ELR (cell line): ENCODE measurements at regions not wholly inside any gene's neighbourhood (a gene's known extent, or its start where the extent isn't known, plus 50 kb on each side); places are given as distances from the start of the nearest gene placed in this dataset.
A peak's percentile ranks its signal among the peaks of the same experiment; 100 is the strongest.

Experiments used
- DNase-seq: peaks from one replicate; pipeline ENCODE4 v3.0.0-alpha.2; 2015; ENCODE audit warnings: low read depth

DNA sequence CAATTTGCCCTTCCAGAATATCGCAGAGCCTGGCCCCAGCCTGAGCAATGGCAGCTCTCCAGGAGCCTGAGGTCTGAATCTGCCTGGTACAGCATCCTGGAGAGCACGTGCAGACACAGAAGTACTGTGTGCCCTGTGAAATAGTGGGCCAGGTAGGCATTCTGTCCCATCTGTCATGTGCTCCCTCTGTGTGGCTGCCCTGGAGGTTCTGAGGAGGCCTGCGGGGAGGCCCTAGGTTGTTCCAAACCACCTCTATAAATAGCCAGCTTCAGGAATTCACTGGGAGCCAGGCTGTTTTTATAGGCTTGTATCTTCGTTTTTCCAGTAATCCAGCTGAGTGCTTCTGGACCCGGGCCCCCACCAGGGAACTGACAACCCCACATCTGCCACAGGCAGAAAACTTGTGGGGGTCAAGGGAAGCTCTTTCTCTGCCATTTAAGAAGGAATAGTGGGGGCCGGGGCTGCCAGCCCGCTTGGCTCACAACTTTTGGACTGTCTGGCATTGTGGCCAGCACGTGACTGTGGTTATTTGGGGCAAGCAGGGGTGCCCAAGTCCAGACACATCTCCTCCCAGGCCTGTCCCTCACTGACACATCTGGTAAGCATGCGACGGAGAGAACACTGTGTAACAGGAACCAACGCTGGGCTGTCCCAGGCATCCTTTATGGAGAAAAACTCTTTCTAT, 356.3 kb upstream of the TNRC6C start:
- DNase-seq: peak; percentile 26

DNA sequence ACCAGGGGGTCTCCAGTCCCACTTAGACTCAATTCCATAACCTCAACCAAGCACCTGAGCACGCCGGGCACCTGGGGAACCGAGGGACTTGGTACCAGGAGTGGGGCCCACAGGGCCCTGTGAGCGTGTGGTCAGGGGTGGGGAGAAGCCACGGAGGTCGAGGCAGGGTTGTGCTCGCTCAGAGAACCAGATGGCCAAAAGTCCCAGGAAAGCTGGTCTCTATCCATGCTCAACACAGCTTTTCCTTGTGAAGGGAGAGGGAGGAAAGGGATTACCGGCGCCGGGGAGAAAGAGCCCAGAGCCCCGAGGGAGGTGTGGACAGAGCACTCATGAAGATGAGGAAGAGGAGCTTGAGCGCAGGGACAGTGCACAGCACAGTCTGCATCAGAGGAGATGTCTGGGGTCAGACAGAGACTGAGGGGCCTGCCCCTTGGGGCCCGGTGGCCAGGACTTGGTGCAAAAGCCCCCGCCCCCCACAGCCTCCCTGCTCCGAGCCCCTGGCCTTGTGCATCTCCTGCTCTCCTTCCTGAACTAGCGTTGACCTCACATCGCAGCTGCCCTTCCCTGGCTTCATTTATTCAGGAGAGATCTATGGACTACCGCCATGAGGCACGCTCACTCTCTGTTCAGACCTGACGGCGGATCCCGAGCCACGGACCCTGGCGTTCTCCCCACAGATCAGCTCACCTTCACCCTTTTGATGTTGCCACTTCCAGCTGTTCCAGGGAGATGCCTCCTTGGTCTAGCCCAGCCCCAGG, 355.4 kb upstream of the TNRC6C start:
- no peak for DNase-seq

DNA sequence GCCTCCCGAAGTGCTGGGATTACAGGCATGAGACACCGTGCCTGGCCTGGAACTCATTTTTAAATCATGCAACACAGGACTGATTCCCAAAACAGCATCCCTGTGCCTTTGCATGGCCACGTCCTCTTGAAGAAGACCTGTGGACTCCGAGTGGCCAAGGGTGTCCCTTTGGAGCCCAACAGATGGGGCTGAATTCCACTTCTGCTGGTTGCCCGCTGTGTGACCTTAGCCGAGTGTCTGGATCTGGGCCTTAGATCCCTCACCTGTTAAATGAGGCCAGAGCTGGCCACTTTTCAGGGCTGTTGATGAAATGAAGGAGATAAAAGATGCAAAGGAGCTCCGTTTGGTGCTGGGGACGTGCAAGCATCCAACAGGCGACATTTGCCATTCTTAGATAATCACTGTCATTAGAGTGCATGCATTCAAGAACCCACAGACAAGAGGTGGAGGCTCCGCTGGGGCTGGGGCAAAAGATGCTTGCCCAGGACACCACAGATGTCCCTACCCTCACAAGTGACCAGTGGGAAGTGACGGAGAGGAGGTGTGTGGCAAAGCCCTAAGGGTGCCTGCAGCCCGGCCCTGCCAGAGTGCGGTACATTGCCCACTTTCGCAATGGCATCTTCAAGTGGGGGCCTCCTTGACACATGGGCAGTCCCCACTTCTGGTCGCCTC, 354.1 kb upstream of the TNRC6C start:
- DNase-seq: no peak

DNA sequence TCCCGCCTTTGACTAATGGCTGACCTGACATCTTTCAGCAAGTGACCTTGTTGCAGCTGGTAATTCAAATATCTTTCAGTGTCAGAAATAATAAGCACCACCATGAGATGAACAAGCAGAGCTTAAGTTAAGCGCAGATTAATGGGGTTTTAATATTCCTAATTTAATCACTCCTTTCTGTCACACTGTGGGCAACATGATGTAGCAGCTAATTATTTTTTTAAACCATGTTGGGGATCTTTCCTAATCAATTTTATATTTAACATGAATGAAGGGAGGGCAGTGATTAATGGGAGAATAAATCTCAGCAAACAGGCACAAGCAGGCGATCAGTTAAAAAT, 353.6 kb upstream of the TNRC6C start:
- no peak for DNase-seq

DNA sequence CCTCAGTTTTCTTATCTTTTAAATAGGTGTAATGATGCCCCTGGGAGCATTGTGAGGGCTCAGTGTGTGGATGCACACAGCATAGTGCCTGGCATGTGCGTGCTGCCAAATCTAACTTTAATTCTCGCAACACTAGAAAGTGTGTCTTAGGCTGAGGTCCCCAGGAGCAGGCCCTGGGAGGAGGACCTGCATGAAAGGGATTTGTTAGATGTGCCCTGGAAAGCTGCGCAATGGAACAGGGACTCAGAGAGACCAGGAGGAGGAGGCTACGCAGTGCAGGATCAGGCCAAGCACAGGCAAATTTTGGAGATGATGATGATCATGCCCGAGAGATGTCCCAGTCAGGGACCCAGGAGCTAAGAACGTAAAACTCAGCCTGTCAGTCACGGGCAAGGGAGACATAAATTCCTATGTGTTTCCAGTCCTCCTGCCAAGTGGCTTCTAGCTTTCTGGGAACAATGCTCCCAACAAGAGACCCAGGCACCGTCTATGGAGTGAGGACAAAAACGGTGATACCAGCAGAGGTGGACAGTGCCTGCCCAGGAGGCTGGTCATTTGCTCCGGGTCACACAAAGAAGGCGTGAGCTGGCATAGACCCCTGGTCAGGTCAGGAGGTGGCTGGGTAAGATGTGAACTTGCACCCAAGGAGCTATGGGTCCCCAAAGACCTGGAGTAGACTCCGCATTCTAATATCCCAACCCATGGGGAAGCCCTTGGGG, 352.2 kb upstream of the TNRC6C start:
- no peak for DNase-seq

DNA sequence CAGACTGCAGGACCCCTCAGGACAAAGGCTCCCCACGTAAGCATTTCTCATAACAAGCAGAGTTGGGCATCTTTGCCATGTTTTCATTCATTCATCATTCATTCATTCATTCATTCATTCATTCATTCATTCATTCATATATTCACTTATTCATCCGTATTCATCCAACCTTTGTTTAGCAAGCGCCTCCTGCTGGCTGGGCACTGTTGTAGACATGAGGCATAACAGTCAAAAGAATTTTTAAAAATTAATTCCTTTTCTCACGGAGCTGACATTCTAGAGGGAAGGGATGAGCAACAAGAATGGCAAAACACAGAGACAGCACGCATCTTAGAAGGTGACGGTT, 351.7 kb upstream of the TNRC6C start:
- DNase-seq: no peak

DNA sequence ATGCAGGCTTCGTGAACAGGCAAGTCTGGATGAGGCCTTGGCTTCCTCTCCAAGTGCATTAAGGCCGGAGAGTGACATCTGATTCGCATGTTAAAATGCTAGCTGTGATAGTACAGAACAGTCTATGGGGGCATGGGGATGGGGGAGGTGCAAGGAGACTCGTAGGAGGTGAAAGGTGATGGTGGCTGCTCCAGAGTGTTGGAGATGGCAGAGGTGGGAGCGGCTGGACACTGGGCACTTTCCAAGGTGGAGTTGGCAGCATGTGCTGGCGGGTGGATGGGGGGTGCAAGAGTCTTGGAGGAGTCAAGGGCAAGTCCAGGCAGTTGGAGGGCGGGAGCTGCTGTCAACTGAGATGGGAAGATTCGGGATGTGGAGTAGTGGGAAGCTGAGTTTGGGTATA, 350.9 kb upstream of the TNRC6C start:
- no peak for DNase-seq

DNA sequence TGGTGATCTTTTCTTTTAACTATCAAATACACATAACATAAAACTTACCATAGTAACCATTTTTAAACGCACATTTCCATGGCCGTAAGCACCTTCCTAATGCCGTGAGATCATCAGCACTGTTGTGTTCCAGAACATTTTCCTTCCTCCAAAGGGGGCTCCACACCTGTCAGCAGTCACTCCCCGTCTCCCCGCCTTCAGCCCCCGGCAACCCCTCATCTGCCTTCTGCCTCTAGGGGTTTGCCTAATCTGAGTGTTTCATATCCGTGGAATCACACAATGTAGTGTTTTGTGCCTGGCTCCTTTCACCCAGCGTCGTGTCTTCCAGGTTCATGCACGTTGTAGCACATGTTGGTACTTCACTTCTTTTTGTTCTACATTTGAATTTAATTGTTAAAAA, 350.1 kb upstream of the TNRC6C start:
- no peak for DNase-seq

DNA sequence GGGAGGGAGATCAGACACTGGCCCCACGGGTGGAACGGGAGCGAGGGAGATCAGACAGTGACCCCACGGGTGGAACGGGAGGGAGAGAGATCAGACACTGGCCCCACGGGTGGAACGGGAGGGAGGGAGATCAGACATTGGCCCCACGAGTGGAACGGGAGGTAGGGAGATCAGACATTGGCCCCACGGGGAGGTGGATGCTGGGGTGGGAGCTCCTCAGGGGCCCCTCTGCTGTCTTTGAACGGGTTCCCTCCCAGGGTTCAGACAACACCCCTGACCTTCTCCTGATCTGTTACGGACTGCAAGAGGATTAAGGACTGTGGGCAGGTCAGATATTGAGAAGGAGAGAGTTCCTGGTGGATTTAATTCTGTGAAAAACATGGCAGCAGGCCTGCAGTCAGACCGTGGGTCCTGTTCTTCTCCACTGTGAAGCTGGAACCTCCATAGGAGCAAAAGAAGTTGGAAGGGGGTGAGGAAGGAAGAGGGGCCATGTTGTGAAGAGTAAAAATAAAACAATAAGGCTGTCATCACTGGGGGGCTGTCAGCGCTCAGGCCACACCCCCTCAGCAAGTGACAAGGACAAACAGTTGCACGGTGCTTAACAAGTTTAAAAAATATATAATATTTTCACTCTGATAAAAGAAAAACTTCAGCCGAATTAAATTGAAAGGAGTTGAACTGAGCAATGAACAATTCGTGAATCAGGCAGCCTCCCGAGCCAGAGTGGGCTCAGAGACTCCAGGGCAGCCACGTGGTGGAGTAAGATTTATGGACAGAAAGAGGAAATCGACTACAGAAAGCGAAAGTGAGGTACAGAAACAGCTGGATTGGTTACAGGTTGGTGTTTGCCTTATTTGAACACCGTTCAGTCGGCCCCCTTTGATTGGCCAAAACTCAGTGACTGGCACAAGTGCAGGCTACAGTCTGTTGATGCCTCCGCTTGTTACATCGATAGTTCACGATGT, 348.7 kb upstream of the TNRC6C start:
- DNase-seq: no peak

DNA sequence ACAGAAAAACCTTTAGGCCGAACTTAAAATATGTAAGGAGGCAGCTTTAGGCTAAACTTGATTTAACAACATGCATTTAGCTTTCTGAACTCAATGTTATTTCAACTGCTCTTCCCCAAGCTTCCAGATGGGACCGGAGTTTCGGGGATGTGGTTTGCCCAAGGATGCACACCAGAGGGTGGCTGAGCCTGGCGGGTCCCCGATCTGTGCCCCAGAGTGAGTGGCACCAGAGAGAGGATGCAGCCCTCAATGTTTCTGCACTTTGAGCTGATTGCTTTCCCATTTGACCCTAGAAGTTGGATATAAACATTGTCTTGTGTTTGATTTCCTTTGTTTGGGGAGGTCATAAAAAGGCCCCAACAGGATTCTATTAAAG, 348.0 kb upstream of the TNRC6C start:
- DNase-seq: no peak

DNA sequence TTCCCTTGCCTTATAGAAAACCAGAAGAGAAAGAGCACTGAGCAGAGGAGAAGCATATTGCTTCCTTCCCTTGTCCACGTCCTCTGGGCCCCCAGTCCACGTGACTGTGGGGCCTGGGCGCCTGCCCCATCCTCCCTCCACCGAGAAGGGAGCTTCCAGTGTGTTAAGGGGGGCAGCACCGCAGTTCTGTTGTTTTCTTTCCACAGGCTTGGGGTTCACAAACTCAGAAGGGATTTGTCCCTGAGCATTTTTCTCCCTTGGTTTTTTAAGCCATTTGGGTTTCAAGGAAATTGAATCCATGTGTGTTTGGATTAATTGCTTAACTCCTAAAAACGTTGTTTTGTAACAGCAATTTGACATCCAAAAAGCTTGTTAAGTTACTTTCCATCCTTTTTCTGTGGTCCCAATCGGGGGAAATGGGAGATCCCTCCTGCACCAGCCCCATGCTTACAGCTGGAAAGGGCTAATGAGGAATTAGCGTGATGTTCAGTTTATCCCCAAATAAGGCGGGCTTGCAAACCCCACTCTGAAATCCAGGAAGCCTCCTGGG, 347.5 kb upstream of the TNRC6C start:
- no peak for DNase-seq

DNA sequence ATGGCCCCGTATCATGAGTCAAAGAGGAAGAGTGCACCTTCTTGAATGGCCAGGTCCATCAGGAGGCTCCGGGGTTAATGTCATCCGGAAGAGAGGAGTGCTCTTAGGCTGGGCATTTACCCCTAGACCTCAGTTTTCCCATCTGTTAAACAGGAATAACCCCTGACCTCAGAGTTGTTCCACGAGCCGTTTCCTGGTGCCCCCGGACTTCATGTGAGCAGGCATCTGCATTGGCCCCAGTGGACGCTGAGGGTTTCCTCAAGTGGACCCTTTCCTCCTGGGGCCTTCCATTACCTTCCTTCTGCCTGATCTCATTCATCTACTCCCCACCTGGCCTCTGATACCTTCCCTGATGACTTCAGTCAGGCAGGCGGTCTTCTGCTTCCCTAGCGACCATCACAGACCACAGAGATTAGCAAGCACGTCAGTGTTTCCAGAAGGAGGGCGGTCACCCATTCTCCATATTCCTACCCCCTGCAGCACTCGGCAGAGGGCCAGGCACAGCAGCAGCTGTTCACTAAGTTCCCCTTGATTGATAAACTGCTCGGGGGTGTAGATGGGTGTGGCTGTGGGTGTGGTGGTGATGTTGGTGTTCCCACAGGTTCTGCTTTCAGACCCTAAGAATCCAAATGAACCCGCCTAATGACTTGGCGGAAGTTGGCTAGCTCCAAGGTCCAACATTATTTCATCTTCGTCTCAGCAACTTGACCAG, 346.6 kb upstream of the TNRC6C start:
- DNase-seq: no peak

DNA sequence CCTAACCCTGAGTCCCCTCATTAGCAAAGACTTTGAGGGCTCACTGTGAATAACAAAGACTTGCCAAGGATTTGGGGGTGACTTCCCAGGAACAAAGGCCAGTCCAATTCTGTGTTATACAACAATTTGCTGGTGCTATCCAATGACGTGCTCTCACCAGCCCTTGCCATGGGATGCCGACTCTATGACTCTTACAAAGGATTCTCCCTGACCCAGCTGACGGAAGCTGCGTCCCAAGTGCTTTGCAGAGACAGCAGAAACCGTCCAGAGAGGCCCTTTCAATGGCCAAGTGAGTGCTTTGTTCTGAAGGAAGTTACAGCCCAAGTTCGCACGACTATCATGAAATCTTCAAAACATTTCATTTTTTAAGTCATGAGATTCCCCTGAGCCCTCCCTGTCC, 345.3 kb upstream of the TNRC6C start:
- peak; percentile 50 for DNase-seq

DNA sequence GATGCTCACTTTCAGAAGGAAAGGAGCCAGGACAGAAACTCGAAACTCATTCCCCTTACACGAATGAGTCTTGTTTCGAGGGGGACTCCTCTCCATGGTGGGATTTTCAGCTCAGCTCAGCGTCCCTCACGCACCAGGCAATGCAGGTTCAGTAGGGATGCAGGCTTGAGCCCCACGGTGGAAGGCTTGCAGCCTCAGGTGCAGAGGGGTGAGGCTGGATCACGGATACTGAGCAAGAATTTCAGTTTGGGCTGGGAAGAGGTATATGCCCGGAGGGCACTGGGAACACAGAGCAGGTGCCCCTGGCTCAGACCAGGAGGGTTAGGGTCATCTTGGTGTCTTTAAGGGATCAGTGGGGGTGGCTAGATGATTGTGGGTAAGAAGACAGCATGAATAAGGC, 344.9 kb upstream of the TNRC6C start:
- DNase-seq: no peak

DNA sequence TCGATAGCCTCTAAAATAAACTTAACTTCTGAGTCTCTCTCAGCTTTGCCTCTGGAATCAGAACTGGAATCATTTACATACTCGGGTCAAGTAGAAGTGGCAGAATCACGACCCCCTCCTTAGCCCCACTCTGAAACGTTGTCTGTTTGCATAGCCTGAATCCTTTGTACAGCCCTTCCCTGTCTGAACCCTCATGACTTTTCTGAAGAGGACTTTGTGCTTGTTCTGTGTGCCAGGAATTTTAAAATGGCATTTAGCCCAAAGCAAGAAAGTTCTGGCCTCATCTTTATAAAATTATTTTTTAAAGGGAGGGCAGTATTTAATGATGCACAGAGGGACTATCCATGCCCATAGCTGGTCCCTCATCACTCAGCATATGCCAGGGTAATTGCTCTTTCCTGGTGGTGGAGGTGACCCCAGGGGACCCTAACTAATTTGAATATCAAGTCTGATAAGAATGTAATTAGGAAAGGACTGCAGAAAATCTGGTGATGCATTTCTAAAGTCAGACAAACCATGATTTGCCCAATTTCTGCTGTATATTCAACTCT, 342.7 kb upstream of the TNRC6C start:
- no peak for DNase-seq

DNA sequence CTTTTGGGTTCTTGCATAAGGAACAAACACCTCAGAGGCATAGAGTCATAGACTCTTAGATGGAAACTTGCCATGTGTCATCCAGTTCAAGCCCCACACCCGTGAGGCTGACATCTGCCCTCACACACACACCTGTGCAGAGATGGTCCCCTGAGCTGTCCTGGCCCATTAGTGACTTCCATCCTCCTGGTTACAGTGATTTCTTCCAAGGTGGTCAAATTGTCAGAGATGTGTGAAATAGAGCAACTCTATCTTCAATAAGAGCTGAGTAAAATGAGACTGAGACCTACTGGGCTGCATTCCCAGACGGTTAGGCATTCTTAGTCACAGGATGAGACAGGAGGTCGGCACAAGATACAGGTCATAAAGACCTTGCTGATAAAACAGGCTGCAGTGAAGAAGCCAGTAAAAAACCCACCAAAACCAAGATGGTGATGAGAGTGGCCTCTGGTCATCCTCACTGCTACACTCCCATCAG, 342.2 kb upstream of the TNRC6C start:
- peak; percentile 67 for DNase-seq

DNA sequence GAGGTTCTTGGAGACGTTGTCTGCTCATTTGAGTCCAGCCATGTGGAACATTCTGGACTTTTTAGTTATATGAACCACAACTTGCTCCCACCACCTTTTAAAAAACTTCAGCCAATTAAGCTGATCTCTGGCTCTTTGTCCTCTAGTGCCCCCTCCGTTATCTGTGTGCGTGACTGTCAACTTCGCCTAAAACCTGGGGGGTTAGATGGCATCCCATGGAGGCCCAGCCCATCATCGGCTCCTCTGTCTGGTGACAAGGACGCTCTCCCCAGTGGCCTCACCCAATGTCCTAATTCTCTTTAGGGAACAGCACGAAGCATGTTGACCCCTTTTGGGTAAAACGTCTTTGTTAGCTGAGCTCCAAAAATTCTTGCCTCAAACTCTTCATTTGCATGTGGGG, 341.0 kb upstream of the TNRC6C start:
- DNase-seq: no peak

DNA sequence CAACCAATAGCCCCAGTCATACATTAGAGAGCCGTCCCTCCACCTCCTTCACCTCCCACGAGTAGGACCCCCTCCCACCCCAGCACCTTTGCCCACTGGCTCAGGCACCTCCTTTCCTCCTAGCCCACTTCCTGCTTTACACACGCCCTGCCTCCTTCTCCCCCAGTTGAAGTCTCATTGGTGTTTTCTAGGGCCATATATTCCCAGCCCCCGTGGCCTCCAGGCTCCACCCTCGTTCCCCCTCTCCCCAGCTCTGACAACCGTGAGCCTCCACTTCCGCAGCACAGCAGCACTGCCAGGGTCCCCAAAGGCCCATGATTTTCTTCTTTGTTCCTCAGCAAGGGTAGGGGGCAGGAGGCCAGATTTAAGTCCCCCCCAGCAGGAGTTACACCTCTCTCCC, 340.3 kb upstream of the TNRC6C start:
- DNase-seq: no peak

DNA sequence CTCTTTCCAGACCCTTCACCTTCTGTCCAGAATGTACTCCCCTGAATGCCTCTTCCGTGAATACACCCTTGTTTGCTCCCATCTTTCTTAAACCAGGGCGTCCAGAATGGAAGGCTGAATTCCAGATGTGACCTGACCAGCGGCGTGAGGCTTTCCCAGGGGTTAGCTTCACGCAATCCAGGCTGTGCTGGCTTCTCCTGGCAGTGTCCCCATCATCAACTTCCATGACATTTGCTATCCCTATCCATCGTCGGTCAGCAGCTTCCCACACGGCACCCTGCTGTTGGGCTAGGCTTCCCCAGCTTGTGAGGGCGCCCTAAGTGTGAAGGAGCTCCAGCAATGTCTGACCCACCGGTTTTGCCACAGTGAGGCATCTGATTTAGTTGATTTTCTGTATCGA, 339.8 kb upstream of the TNRC6C start:
- DNase-seq: no peak

DNA sequence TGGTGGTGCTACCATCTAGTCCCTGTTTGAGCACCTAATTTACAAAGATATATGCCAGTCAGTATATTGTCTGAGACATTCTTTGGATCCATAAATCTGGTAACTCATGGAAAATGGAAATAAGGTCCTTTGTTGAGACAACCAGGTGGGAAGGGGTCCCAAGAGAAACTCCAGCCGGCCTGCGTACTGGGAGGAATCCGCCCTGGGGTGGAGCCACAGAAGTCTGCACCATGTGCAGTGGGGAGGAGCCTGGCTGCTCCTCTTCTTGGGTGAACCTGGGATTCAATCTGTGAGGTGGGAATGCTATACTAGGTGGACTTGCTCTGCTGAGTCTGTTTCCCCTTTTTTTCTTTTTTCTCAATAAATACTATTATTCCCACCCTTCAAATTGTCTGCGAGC, 339.2 kb upstream of the TNRC6C start:
- no peak for DNase-seq
